SW 1271 (cell line): ENCODE measurements at regions not wholly inside any gene's neighbourhood (a gene's known extent, or its start where the extent isn't known, plus 50 kb on each side); places are given as distances from the start of the nearest gene placed in this dataset.

Source experiments
- DNase-seq, 2 experiments: peaks; one replicate each; lab custom pipeline; 2025; lab: John Stamatoyannopoulos, UW

- DNase-seq: no peak
Measured at GRCh38 chr6:44708208-44708607, 320.7 kb downstream of the CDC5L start.

- DNase-seq: no peak
Measured at GRCh38 chr6:44712353-44713111, 325.0 kb downstream of the CDC5L start.

GRCh38 chr6:44715188-44715587 lies 327.7 kb downstream of the CDC5L start:
- DNase-seq: no peak

- no peak for DNase-seq
Measured at GRCh38 chr6:44715925-44716324, 328.4 kb downstream of the CDC5L start.

- no peak for DNase-seq
Measured at GRCh38 chr6:44717431-44717830, 329.9 kb downstream of the CDC5L start.

- DNase-seq: no peak
Measured at GRCh38 chr6:44721954-44722578, 334.6 kb downstream of the CDC5L start.

GRCh38 chr6:44722736-44723135 lies 335.2 kb downstream of the CDC5L start:
- no peak for DNase-seq

GRCh38 chr6:44723439-44724197 lies 336.1 kb downstream of the CDC5L start:
- DNase-seq: no peak

GRCh38 chr6:44725070-44725469 lies 337.6 kb downstream of the CDC5L start:
- DNase-seq: no peak

GRCh38 chr6:44727651-44728630 lies 340.4 kb downstream of the CDC5L start:
- DNase-seq: no peak

- no peak for DNase-seq
Measured at GRCh38 chr6:44730771-44731391, 343.4 kb downstream of the CDC5L start.

GRCh38 chr6:44731485-44732095 lies 344.1 kb downstream of the CDC5L start:
- DNase-seq: no peak

- DNase-seq: no peak
Measured at GRCh38 chr6:44732243-44732642, 344.7 kb downstream of the CDC5L start.

- no peak for DNase-seq
Measured at GRCh38 chr6:44733126-44733525, 345.6 kb downstream of the CDC5L start.

- DNase-seq: no peak
Measured at GRCh38 chr6:44733868-44734267, 346.4 kb downstream of the CDC5L start.

GRCh38 chr6:44734886-44735629 lies 347.6 kb downstream of the CDC5L start:
- DNase-seq: no peak

GRCh38 chr6:44735630-44735963 lies 348.1 kb downstream of the CDC5L start:
- DNase-seq: no peak

GRCh38 chr6:44737341-44737740 lies 349.8 kb downstream of the CDC5L start:
- no peak for DNase-seq

- no peak for DNase-seq
Measured at GRCh38 chr6:44737829-44738528, 350.5 kb downstream of the CDC5L start.
